WTC11 (cell line): ENCODE measurements at regions not wholly inside any gene's neighbourhood (a gene's known extent, or its start where the extent isn't known, plus 50 kb on each side); places are given as distances from the start of the nearest gene placed in this dataset.

ENCODE experiments used
- ATAC-seq: fragments of 200-7000 bp; cut with Tn5 transposase; 2 replicates; pipeline ENCODE4 v1.10.0; 2021; ENCODE audit warnings: mild to moderate bottlenecking, moderate library complexity
- CTCF ChIA-PET: fragments of 300-600 bp; sonication (Branson Sonifier 250); formaldehyde crosslinking; loops from one replicate; lab custom pipeline; 2021; ENCODE audit warnings: antibody characterized with exemption; lab: Charles Lee
- POLR2A ChIA-PET: fragments of 350-600 bp; sonication (Branson Sonifier 250); formaldehyde crosslinking; loops from one replicate; lab custom pipeline; 2021; ENCODE audit warnings: antibody characterized with exemption; lab: Charles Lee
- DNase-seq: peaks from one replicate; pipeline ENCODE4 v3.0.0; 2021; ENCODE audit warnings: low spot score
- H3K27ac Mint-ChIP-seq: 2 replicates; pipeline ENCODE4 v1.8.0; 2021; ENCODE audit warnings: mixed read lengths
- H3K27me3 Mint-ChIP-seq: 2 replicates; pipeline ENCODE4 v1.8.0; 2021; ENCODE audit warnings: low read depth, mild to moderate bottlenecking, moderate library complexity, mixed read lengths
- H3K36me3 Mint-ChIP-seq: 2 replicates; pipeline ENCODE4 v1.8.0; 2021; ENCODE audit warnings: mixed read lengths
- H3K4me1 Mint-ChIP-seq: 2 replicates; pipeline ENCODE4 v1.8.0; 2022; ENCODE audit warnings: mixed read lengths
- H3K4me3 Mint-ChIP-seq: 2 replicates; pipeline ENCODE4 v1.8.0; 2021; ENCODE audit warnings: mild to moderate bottlenecking, moderate library complexity, mixed read lengths
- H3K9me3 Mint-ChIP-seq: 2 replicates; pipeline ENCODE4 v1.8.0; 2021; ENCODE audit warnings: mixed read lengths
- ELF4 ChIP-seq: sonication (generic); formaldehyde crosslinking; IDR thresholded peaks from 2 replicates; pipeline ENCODE4 v1.8.1; 2022; ENCODE audit warnings: low read depth, mild to moderate bottlenecking, moderate library complexity, missing genetic modification reagents
- EMX1 ChIP-seq: fragments of 250-450 bp; sonication (Bioruptor Pico); IDR thresholded peaks from 2 replicates; pipeline ENCODE4 v1.8.0; 2021; ENCODE audit warnings: mild to moderate bottlenecking
- ETV6 ChIP-seq: sonication (generic); formaldehyde crosslinking; IDR thresholded peaks from 2 replicates; pipeline ENCODE4 v1.8.1; 2022; ENCODE audit warnings: mild to moderate bottlenecking, missing genetic modification reagents
- FOXJ3 ChIP-seq: sonication (generic); formaldehyde crosslinking; IDR thresholded peaks from 2 replicates; pipeline ENCODE4 v1.9.0; 2021; ENCODE audit warnings: missing genetic modification reagents, mild to moderate bottlenecking, borderline replicate concordance
- FOXK1 ChIP-seq: sonication (generic); formaldehyde crosslinking; IDR thresholded peaks from 2 replicates; pipeline ENCODE4 v1.8.0; 2022; ENCODE audit warnings: mild to moderate bottlenecking, moderate library complexity, missing genetic modification reagents
- GABPB1 ChIP-seq: sonication (generic); formaldehyde crosslinking; IDR thresholded peaks from 2 replicates; pipeline ENCODE4 v1.8.1; 2023; ENCODE audit warnings: mild to moderate bottlenecking, missing genetic modification reagents
- JAZF1 ChIP-seq: fragments of 250-450 bp; sonication (Bioruptor Pico); IDR thresholded peaks from 2 replicates; pipeline ENCODE4 v1.9.0; 2021; ENCODE audit warnings: moderate library complexity, mild to moderate bottlenecking, inconsistent platforms
- JUN ChIP-seq: sonication (generic); formaldehyde crosslinking; IDR thresholded peaks from 2 replicates; pipeline ENCODE4 v1.8.0; 2023; ENCODE audit warnings: mild to moderate bottlenecking, missing genetic modification reagents
- KAT7 ChIP-seq: sonication (generic); formaldehyde crosslinking; IDR thresholded peaks from 2 replicates; pipeline ENCODE4 v1.8.1; 2023; ENCODE audit warnings: missing genetic modification reagents, mild to moderate bottlenecking, borderline replicate concordance
- MXD4 ChIP-seq: fragments of 250-450 bp; sonication (Bioruptor Pico); IDR thresholded peaks from 2 replicates; pipeline ENCODE4 v1.8.0; 2021; ENCODE audit warnings: mild to moderate bottlenecking, moderate library complexity, borderline replicate concordance
- NFE2L1 ChIP-seq: sonication (generic); formaldehyde crosslinking; IDR thresholded peaks from 2 replicates; pipeline ENCODE4 v1.8.1; 2023; ENCODE audit warnings: missing genetic modification reagents
- RELA ChIP-seq: sonication (generic); formaldehyde crosslinking; IDR thresholded peaks from 2 replicates; pipeline ENCODE4 v1.8.1; 2022; ENCODE audit warnings: missing genetic modification reagents, mild to moderate bottlenecking, borderline replicate concordance
- TEAD1 ChIP-seq: sonication (generic); formaldehyde crosslinking; IDR thresholded peaks from 2 replicates; pipeline ENCODE4 v1.8.0; 2022; ENCODE audit warnings: mild to moderate bottlenecking, missing genetic modification reagents
- ZBTB21 ChIP-seq: sonication (generic); formaldehyde crosslinking; IDR thresholded peaks from 2 replicates; pipeline ENCODE4 v1.8.1; 2023; ENCODE audit warnings: mild to moderate bottlenecking, missing genetic modification reagents, borderline replicate concordance
- ZNF396 ChIP-seq: fragments of 250-450 bp; sonication (Bioruptor Pico); IDR thresholded peaks from 2 replicates; pipeline ENCODE4 v1.8.0; 2021; ENCODE audit warnings: mild to moderate bottlenecking, moderate library complexity, borderline replicate concordance
- ZNF423 ChIP-seq: fragments of 250-450 bp; sonication (Bioruptor Pico); IDR thresholded peaks from 2 replicates; pipeline ENCODE4 v2.1.2; 2022; ENCODE audit warnings: mild to moderate bottlenecking, moderate library complexity
- TF ChIP-seq, protein P1 (sequence below): sonication (generic); formaldehyde crosslinking; IDR thresholded peaks from 2 replicates; pipeline ENCODE4 v1.8.0; 2022; ENCODE audit warnings: mild to moderate bottlenecking, missing genetic modification reagents
- TF ChIP-seq, protein P2 (sequence below): sonication (generic); formaldehyde crosslinking; IDR thresholded peaks from 2 replicates; pipeline ENCODE4 v1.8.0; 2023; ENCODE audit warnings: missing genetic modification reagents
- TF ChIP-seq, protein P3 (sequence below): sonication (generic); formaldehyde crosslinking; IDR thresholded peaks from 2 replicates; pipeline ENCODE4 v1.8.1; 2022; ENCODE audit warnings: mild to moderate bottlenecking, moderate library complexity, missing genetic modification reagents
- TF ChIP-seq, protein P4 (sequence below): sonication (generic); formaldehyde crosslinking; IDR thresholded peaks from 2 replicates; pipeline ENCODE4 v1.8.1; 2022; ENCODE audit warnings: mild to moderate bottlenecking, missing genetic modification reagents, moderate library complexity, borderline replicate concordance
- TF ChIP-seq, protein P5 (sequence below): sonication (generic); formaldehyde crosslinking; IDR thresholded peaks from 2 replicates; pipeline ENCODE4 v1.8.1; 2022; ENCODE audit warnings: low read depth, mild to moderate bottlenecking, moderate library complexity, missing genetic modification reagents, borderline replicate concordance
- TF ChIP-seq, protein P6 (sequence below): sonication (generic); formaldehyde crosslinking; IDR thresholded peaks from 2 replicates; pipeline ENCODE4 v1.8.1; 2022; ENCODE audit warnings: missing genetic modification reagents, borderline replicate concordance
- TF ChIP-seq, protein P7 (sequence below): sonication (generic); formaldehyde crosslinking; IDR thresholded peaks from 2 replicates; pipeline ENCODE4 v1.8.1; 2023; ENCODE audit warnings: mild to moderate bottlenecking, moderate library complexity, missing genetic modification reagents
- TF ChIP-seq, protein P8 (sequence below): sonication (generic); formaldehyde crosslinking; IDR thresholded peaks from 2 replicates; pipeline ENCODE4 v1.8.0; 2023; ENCODE audit warnings: mild to moderate bottlenecking, missing genetic modification reagents

DNA sequence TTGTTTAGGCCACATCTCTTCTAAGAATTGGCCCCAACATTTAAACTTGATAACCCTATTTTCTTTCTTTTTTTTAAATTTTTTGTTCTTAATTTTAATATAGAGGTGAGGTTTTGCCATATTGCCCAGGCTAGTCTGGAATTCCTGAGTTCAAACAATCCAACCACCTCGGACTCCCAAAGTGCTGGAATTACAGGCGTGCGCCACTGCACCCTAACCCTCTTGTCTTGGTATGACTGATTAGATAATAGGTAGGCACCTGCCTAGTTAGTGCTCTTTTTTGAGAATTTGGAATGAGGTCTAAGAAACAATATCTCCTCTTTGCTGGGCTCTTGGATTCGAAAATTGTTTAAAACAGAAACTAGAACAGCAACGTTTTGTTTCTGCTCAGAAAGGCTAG is 116.4 kb upstream of the GOLGA6L6 start (continued):
- TF ChIP-seq EMX1 (no peak), FOXK1 (CRISPR knock-in tag) (no peak), GABPB1 (no peak), KAT7 (CRISPR knock-in tag) (no peak), RELA (CRISPR knock-in tag) (no peak), JAZF1 (CRISPR knock-in tag) (no peak)
- TF ChIP-seq, protein P1, sequence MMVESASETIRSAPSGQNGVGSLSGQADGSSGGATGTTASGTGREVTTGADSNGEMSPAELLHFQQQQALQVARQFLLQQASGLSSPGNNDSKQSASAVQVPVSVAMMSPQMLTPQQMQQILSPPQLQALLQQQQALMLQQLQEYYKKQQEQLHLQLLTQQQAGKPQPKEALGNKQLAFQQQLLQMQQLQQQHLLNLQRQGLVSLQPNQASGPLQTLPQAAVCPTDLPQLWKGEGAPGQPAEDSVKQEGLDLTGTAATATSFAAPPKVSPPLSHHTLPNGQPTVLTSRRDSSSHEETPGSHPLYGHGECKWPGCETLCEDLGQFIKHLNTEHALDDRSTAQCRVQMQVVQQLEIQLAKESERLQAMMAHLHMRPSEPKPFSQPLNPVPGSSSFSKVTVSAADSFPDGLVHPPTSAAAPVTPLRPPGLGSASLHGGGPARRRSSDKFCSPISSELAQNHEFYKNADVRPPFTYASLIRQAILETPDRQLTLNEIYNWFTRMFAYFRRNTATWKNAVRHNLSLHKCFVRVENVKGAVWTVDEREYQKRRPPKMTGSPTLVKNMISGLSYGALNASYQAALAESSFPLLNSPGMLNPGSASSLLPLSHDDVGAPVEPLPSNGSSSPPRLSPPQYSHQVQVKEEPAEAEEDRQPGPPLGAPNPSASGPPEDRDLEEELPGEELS (CRISPR knock-in tag) = no peak
- TF ChIP-seq, protein P2, sequence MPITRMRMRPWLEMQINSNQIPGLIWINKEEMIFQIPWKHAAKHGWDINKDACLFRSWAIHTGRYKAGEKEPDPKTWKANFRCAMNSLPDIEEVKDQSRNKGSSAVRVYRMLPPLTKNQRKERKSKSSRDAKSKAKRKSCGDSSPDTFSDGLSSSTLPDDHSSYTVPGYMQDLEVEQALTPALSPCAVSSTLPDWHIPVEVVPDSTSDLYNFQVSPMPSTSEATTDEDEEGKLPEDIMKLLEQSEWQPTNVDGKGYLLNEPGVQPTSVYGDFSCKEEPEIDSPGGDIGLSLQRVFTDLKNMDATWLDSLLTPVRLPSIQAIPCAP (CRISPR knock-in tag) = no peak
- TF ChIP-seq, protein P3, sequence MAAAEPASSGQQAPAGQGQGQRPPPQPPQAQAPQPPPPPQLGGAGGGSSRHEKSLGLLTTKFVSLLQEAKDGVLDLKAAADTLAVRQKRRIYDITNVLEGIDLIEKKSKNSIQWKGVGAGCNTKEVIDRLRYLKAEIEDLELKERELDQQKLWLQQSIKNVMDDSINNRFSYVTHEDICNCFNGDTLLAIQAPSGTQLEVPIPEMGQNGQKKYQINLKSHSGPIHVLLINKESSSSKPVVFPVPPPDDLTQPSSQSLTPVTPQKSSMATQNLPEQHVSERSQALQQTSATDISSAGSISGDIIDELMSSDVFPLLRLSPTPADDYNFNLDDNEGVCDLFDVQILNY = no peak
- TF ChIP-seq, all 79 proteins: peak for 0

DNA sequence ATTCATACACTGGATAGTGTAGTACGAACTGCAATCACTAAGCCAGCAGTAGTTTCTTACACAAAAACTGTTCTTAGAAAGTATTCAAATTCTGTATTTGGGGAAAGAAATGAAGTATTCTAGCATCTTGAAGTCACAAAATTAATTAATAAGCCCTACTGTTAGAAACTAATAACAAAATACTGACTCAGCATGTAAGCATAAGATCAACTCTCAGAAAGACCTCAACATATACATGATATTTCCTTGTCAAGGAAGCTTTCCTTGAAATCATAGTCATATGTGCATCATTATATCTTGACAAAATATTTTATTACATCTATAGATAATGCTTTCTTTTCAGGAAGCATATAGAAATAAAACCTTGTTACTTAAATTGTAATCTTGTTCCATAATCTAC is 115.5 kb upstream of the GOLGA6L6 start:
- no peaks in the 10 kb centered on the region for H3K27me3 Mint-ChIP-seq
- no peak for ATAC-seq
- H3K4me3 Mint-ChIP-seq = no peak overlapping the region
- TF ChIP-seq, protein P4, sequence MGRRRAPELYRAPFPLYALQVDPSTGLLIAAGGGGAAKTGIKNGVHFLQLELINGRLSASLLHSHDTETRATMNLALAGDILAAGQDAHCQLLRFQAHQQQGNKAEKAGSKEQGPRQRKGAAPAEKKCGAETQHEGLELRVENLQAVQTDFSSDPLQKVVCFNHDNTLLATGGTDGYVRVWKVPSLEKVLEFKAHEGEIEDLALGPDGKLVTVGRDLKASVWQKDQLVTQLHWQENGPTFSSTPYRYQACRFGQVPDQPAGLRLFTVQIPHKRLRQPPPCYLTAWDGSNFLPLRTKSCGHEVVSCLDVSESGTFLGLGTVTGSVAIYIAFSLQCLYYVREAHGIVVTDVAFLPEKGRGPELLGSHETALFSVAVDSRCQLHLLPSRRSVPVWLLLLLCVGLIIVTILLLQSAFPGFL (CRISPR knock-in tag) = no peak
- TF ChIP-seq, protein P5, sequence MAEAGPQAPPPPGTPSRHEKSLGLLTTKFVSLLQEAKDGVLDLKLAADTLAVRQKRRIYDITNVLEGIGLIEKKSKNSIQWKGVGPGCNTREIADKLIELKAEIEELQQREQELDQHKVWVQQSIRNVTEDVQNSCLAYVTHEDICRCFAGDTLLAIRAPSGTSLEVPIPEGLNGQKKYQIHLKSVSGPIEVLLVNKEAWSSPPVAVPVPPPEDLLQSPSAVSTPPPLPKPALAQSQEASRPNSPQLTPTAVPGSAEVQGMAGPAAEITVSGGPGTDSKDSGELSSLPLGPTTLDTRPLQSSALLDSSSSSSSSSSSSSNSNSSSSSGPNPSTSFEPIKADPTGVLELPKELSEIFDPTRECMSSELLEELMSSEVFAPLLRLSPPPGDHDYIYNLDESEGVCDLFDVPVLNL (CRISPR knock-in tag) = no peak
- TF ChIP-seq, protein P3 = no peak
- TF ChIP-seq ELF4 (CRISPR knock-in tag) = no peak
- TF ChIP-seq JUN = no peak
- TF ChIP-seq ETV6 = no peak
- TF ChIP-seq, protein P6, sequence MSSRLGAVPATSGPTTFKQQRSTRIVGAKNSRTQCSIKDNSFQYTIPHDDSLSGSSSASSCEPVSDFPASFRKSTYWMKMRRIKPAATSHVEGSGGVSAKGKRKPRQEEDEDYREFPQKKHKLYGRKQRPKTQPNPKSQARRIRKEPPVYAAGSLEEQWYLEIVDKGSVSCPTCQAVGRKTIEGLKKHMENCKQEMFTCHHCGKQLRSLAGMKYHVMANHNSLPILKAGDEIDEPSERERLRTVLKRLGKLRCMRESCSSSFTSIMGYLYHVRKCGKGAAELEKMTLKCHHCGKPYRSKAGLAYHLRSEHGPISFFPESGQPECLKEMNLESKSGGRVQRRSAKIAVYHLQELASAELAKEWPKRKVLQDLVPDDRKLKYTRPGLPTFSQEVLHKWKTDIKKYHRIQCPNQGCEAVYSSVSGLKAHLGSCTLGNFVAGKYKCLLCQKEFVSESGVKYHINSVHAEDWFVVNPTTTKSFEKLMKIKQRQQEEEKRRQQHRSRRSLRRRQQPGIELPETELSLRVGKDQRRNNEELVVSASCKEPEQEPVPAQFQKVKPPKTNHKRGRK (CRISPR knock-in tag) = no peak
- no peak for TF ChIP-seq FOXJ3
- TF ChIP-seq TEAD1 (CRISPR knock-in tag) = no peak
- no peak for TF ChIP-seq JAZF1 (CRISPR knock-in tag)
- no peak for TF ChIP-seq ZBTB21 (CRISPR knock-in tag)
- TF ChIP-seq, protein P7, sequence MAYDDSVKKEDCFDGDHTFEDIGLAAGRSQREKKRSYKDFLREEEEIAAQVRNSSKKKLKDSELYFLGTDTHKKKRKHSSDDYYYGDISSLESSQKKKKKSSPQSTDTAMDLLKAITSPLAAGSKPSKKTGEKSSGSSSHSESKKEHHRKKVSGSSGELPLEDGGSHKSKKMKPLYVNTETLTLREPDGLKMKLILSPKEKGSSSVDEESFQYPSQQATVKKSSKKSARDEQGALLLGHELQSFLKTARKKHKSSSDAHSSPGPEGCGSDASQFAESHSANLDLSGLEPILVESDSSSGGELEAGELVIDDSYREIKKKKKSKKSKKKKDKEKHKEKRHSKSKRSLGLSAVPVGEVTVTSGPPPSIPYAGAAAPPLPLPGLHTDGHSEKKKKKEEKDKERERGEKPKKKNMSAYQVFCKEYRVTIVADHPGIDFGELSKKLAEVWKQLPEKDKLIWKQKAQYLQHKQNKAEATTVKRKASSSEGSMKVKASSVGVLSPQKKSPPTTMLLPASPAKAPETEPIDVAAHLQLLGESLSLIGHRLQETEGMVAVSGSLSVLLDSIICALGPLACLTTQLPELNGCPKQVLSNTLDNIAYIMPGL = no peak
- no peak for TF ChIP-seq GABPB1
- no peak for TF ChIP-seq FOXK1 (CRISPR knock-in tag)
- TF ChIP-seq ZNF396 (CRISPR knock-in tag) = no peak
- TF ChIP-seq NFE2L1 = no peak
- no peak for TF ChIP-seq MXD4
- TF ChIP-seq RELA (CRISPR knock-in tag) = no peak
- TF ChIP-seq, protein P8, sequence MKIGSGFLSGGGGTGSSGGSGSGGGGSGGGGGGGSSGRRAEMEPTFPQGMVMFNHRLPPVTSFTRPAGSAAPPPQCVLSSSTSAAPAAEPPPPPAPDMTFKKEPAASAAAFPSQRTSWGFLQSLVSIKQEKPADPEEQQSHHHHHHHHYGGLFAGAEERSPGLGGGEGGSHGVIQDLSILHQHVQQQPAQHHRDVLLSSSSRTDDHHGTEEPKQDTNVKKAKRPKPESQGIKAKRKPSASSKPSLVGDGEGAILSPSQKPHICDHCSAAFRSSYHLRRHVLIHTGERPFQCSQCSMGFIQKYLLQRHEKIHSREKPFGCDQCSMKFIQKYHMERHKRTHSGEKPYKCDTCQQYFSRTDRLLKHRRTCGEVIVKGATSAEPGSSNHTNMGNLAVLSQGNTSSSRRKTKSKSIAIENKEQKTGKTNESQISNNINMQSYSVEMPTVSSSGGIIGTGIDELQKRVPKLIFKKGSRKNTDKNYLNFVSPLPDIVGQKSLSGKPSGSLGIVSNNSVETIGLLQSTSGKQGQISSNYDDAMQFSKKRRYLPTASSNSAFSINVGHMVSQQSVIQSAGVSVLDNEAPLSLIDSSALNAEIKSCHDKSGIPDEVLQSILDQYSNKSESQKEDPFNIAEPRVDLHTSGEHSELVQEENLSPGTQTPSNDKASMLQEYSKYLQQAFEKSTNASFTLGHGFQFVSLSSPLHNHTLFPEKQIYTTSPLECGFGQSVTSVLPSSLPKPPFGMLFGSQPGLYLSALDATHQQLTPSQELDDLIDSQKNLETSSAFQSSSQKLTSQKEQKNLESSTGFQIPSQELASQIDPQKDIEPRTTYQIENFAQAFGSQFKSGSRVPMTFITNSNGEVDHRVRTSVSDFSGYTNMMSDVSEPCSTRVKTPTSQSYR (CRISPR knock-in tag) = no peak
- no peak for TF ChIP-seq ZNF423 (CRISPR knock-in tag)
- TF ChIP-seq, all 79 proteins: peak for 0
- Mint-ChIP-seq H3K36me3 (no peaks in the 10 kb centered on the region), H3K4me1 (no peaks in the 10 kb centered on the region), H3K9me3 (no peaks in the 10 kb centered on the region), H3K27ac (no peak overlapping the region)
- DNase-seq = no peak
- ChIA-PET CTCF (no interaction called here), POLR2A (no interaction called here)
